ENCODE measurements at regions not wholly inside any gene's neighbourhood (a gene's known extent, or its start where the extent isn't known, plus 50 kb on each side); places are given as distances from the start of the nearest gene placed in this dataset.
A peak's percentile ranks its signal among the peaks of the same experiment; 100 is the strongest.

- Mint-ChIP-seq H3K36me3 (ENCODE audit: low read depth) (no peaks in the 10 kb centered on the region), H3K27me3 (no peaks in the 10 kb centered on the region)
- POLR2A ChIA-PET, result interaction anchor here (0.7 kb wide), 1 partner anchor 14 kb away, joined by 3 read pairs; no protein-coding TSS in a partner anchor
Observed at GRCh38 chr22:22420580-22420979, 88.0 kb downstream of the ZNF280B start.

GRCh38 chr22:22421392-22421791 is 87.2 kb downstream of the ZNF280B start:
- Mint-ChIP-seq H3K36me3 (ENCODE audit: low read depth) (no peaks in the 10 kb centered on the region), H3K27me3 (no peaks in the 10 kb centered on the region), H3K4me1 (peaks cover 69% of the 10 kb centered on the region), H3K4me3 (no peak overlapping the region), H3K27ac (no peak overlapping the region), H3K9me3 (no peaks in the 10 kb centered on the region)
- ChIA-PET CTCF (interaction anchor here (0.8 to 4.8 kb wide), 11 partner anchors 8 to 463 kb away, joined by 4 to 36 read pairs (median 8); no protein-coding TSS in a partner anchor), POLR2A (interaction anchor here (1.2 to 2.2 kb wide), 3 partner anchors 11 to 41 kb away, joined by 3 to 16 read pairs (median 11); no protein-coding TSS in a partner anchor)
- TF ChIP-seq CTCF (IDR thresholded peaks at IDR 0.05), result no peak
- no peak for ATAC-seq (ENCODE audit: low read depth)
- DNase-seq, result no peak
- intact Hi-C loops (cut with micrococcal nuclease), result loop anchor here (5.0 kb wide), 2 partner anchors 41 to 461 kb away; no protein-coding TSS in a partner anchor

More at GRCh38 chr22:22420580-22420979, 88.0 kb downstream of the ZNF280B start:
- no peak for DNase-seq
- intact Hi-C loops (cut with micrococcal nuclease), result loop anchor here (5.0 kb wide), 2 partner anchors 42 to 462 kb away; no protein-coding TSS in a partner anchor
- Mint-ChIP-seq H3K9me3 (no peaks in the 10 kb centered on the region), H3K4me3 (no peak overlapping the region), H3K27ac (no peak overlapping the region), H3K4me1 (peaks cover 66% of the 10 kb centered on the region)
- CTCF ChIA-PET, result interaction anchor here (1.1 to 4.8 kb wide), 3 partner anchors 11 to 43 kb away, joined by 4 to 36 read pairs (median 25); no protein-coding TSS in a partner anchor
- ATAC-seq (ENCODE audit: low read depth), result no peak
- no peak for TF ChIP-seq CTCF (IDR thresholded peaks at IDR 0.05)

GRCh38 chr22:22422629-22423112 is 85.9 kb downstream of the ZNF280B start:
- Mint-ChIP-seq H3K27me3 (no peaks in the 10 kb centered on the region), H3K27ac (peak overlapping the region; percentile 70), H3K4me3 (peak overlapping the region; percentile 62), H3K4me1 (peaks cover 76% of the 10 kb centered on the region), H3K36me3 (ENCODE audit: low read depth) (no peaks in the 10 kb centered on the region), H3K9me3 (no peaks in the 10 kb centered on the region)
- ChIA-PET CTCF (interaction anchor here (0.6 to 4.8 kb wide), 33 partner anchors 8 to 513 kb away, joined by 3 to 36 read pairs (median 5); partner anchors contain the start of gene ZNF280B), POLR2A (interaction anchor here (0.6 to 2.2 kb wide), 19 partner anchors 9 to 513 kb away, joined by 3 to 16 read pairs (median 5); partner anchors contain the start of gene ZNF280B)
- peak; percentile 79 for DNase-seq
- peak; percentile 62 for TF ChIP-seq CTCF (IDR thresholded peaks at IDR 0.05)
- intact Hi-C loops (cut with micrococcal nuclease), result loop anchor here (1.0 to 5.0 kb wide), 9 partner anchors 9 to 460 kb away; partner anchors contain the start of gene ZNF280B
- peak; percentile 99 for ATAC-seq (ENCODE audit: low read depth)

GRCh38 chr22:22423681-22424080 is 84.9 kb downstream of the ZNF280B start:
- ATAC-seq (ENCODE audit: low read depth) (no peak), DNase-seq (no peak)
- Mint-ChIP-seq H3K27me3 (no peaks in the 10 kb centered on the region), H3K4me3 (no peak overlapping the region), H3K27ac (peak overlapping the region; percentile 6), H3K36me3 (ENCODE audit: low read depth) (no peaks in the 10 kb centered on the region), H3K4me1 (peaks cover 82% of the 10 kb centered on the region), H3K9me3 (no peaks in the 10 kb centered on the region)
- intact Hi-C loops (cut with micrococcal nuclease), result loop anchor here (5.0 kb wide), 2 partner anchors 39 to 459 kb away; no protein-coding TSS in a partner anchor
- ChIA-PET POLR2A (no interaction called here), CTCF (no interaction called here)
- TF ChIP-seq CTCF (IDR thresholded peaks at IDR 0.05), result no peak

GRCh38 chr22:22424210-22424800 is 84.2 kb downstream of the ZNF280B start:
- no peak for ATAC-seq (ENCODE audit: low read depth)
- Mint-ChIP-seq H3K4me3 (peak overlapping the region; percentile 15), H3K4me1 (peaks cover 87% of the 10 kb centered on the region), H3K36me3 (ENCODE audit: low read depth) (no peaks in the 10 kb centered on the region), H3K9me3 (no peaks in the 10 kb centered on the region), H3K27me3 (no peaks in the 10 kb centered on the region), H3K27ac (peak overlapping the region; percentile 35)
- no peak for DNase-seq
- no peak for TF ChIP-seq CTCF (IDR thresholded peaks at IDR 0.05)
- ChIA-PET POLR2A (interaction anchor here (1.0 to 1.2 kb wide), 2 partner anchors 26 to 66 kb away, joined by 3 read pairs; no protein-coding TSS in a partner anchor), CTCF (no interaction called here)
- intact Hi-C loops (cut with micrococcal nuclease), result loop anchor here (5.0 kb wide), 2 partner anchors 38 to 458 kb away; no protein-coding TSS in a partner anchor

All from activated B cell treated with CpG ODN at 0.5 μM for 24 hours (primary cell).